ENCODE measurements at regions not wholly inside any gene's neighbourhood (a gene's known extent, or its start where the extent isn't known, plus 50 kb on each side); places are given as distances from the start of the nearest gene placed in this dataset.

- no peak for TF ChIP-seq CHD1 (IDR thresholded peaks at IDR 0.05; ENCODE audit: low read depth, low read length)
- no peak for TF ChIP-seq NFE2L2 (IDR thresholded peaks at IDR 0.05; ENCODE audit: low read depth, low read length)
- no peak for TF ChIP-seq RFX5 (IDR thresholded peaks at IDR 0.05; ENCODE audit: low read depth, low read length)
- TF ChIP-seq CEBPB (IDR thresholded peaks at IDR 0.05; ENCODE audit: low read depth, low read length) = no peak
- no peak for TF ChIP-seq SMC3 (IDR thresholded peaks at IDR 0.05; ENCODE audit: low read depth, low read length)
- TF ChIP-seq BHLHE40 (IDR thresholded peaks at IDR 0.05; ENCODE audit: low read depth, low read length) = no peak
- Histone ChIP-seq H3K4me1 (ENCODE audit: control insufficient read depth, insufficient read depth, low read length) (no peaks in the 10 kb centered on the region), H3K18ac (ENCODE audit: low read depth, low read length) (no peak overlapping the region), H3K9ac (ENCODE audit: low read depth, low read length) (no peak overlapping the region), H3K23ac (ENCODE audit: low read depth, low read length) (no peak overlapping the region), H3K4me3 (ENCODE audit: insufficient read depth, low read depth, low read length) (no peak overlapping the region), H3K4me2 (ENCODE audit: low read depth, low read length) (no peak overlapping the region), H2BK15ac (ENCODE audit: low read depth, low read length) (no peak overlapping the region), H3K9me1 (ENCODE audit: insufficient read depth, low read length) (no peaks in the 10 kb centered on the region), H3K56ac (ENCODE audit: extremely low read depth, insufficient read depth, low read length) (no peak overlapping the region), H4K20me1 (ENCODE audit: insufficient read depth, low read length) (no peaks in the 10 kb centered on the region), H2AK5ac (ENCODE audit: low read depth, low read length) (no peak overlapping the region), H2AK9ac (replicated peaks; ENCODE audit: low read depth, low read length, poor library complexity) (no peak overlapping the region), H3K14ac (replicated peaks; ENCODE audit: low read depth, low read length) (no peak overlapping the region), H2BK20ac (ENCODE audit: low read depth, low read length) (no peak overlapping the region), H2BK5ac (ENCODE audit: low read depth, low read length, poor library complexity, severe bottlenecking) (no peak overlapping the region), H4K8ac (ENCODE audit: low read depth in 2 of 2, low read length in 2 of 2) (no peak overlapping the region), H2BK120ac (ENCODE audit: low read depth, low read length) (no peak overlapping the region), H4K5ac (ENCODE audit: low read depth, low read length) (no peak overlapping the region), H3K79me1 (ENCODE audit: low read depth in 1 of 2, low read length in 2 of 2) (no peaks in the 10 kb centered on the region), H4K91ac (ENCODE audit: insufficient read depth, low read depth, low read length) (no peak overlapping the region), H3K27me3 (ENCODE audit: control insufficient read depth, insufficient read depth, low read length) (no peaks in the 10 kb centered on the region), H2AFZ (replicated peaks; ENCODE audit: low read length, poor library complexity) (no peak overlapping the region), H3K9me3 (ENCODE audit: control insufficient read depth, insufficient read depth, low read length) (peaks cover 10% of the 10 kb centered on the region), H3K4ac (ENCODE audit: low read depth, low read length) (no peak overlapping the region), H3K36me3 (ENCODE audit: control insufficient read depth, insufficient read depth, low read length) (no peaks in the 10 kb centered on the region), H3K27ac (ENCODE audit: insufficient read depth, low read length) (no peak overlapping the region)
- in situ Hi-C loops (cut with MboI; ENCODE audit: low sequenced_read_pairs) = no loop called here
- dilution Hi-C loops (cut with HindIII; ENCODE audit: low sequenced_read_pairs, unreplicated experiment) = no loop called here
- ATAC-seq (ENCODE audit: low read depth) (no peak), DNase-seq (no peak)
- ChIA-PET CTCF (no interaction called here), POLR2A (ENCODE audit: unreplicated experiment) (no interaction called here)
- intact Hi-C loops (cut with micrococcal nuclease) = no loop called here
- BruUV-seq (replicated peaks) = no TSS peak
These were observed 683.4 kb downstream of the RNF144B start for GRCh38 chr6:19070520-19070919.

Data from IMR-90 (cell line).